ENCODE measurements at regions not wholly inside any gene's neighbourhood (a gene's known extent, or its start where the extent isn't known, plus 50 kb on each side); places are given as distances from the start of the nearest gene placed in this dataset.

- no peak for TF ChIP-seq CTCF (IDR thresholded peaks at IDR 0.05)
- peak overlapping the region; percentile 54 for H3K4me3 ChIP-seq
- DNase-seq (ENCODE audit: low spot score) = no peak
- H3K27ac ChIP-seq = no peak overlapping the region
These were observed 67.2 kb downstream of the ZBTB18 start for GRCh38 chr1:244118109-244118761.

- H3K4me3 ChIP-seq = no peak overlapping the region
- no peak for TF ChIP-seq CTCF (IDR thresholded peaks at IDR 0.05)
- H3K27ac ChIP-seq = no peak overlapping the region
- DNase-seq (ENCODE audit: low spot score) = no peak
These were observed 77.7 kb downstream of the ZBTB18 start for GRCh38 chr1:244128591-244129383.

GRCh38 chr1:244137276-244137675, 86.2 kb downstream of the ZBTB18 start:
- TF ChIP-seq CTCF (IDR thresholded peaks at IDR 0.05) = no peak
- H3K27ac ChIP-seq = no peak overlapping the region
- H3K4me3 ChIP-seq = no peak overlapping the region
- DNase-seq (ENCODE audit: low spot score) = no peak

- DNase-seq (ENCODE audit: low spot score) = no peak
- no peak for TF ChIP-seq CTCF (IDR thresholded peaks at IDR 0.05)
- no peak overlapping the region for H3K27ac ChIP-seq
- H3K4me3 ChIP-seq = no peak overlapping the region
These were observed 86.6 kb downstream of the ZBTB18 start for GRCh38 chr1:244137725-244138124.

- DNase-seq (ENCODE audit: low spot score) = no peak
- Histone ChIP-seq H3K4me3 (no peak overlapping the region), H3K27ac (no peak overlapping the region)
- TF ChIP-seq CTCF (IDR thresholded peaks at IDR 0.05) = no peak
These were observed 87.3 kb downstream of the ZBTB18 start for GRCh38 chr1:244138399-244138798.

- no peak for DNase-seq (ENCODE audit: low spot score)
- no peak for TF ChIP-seq CTCF (IDR thresholded peaks at IDR 0.05)
- H3K4me3 ChIP-seq = peak overlapping the region; percentile 37
- H3K27ac ChIP-seq = no peak overlapping the region
These were observed 88.6 kb downstream of the ZBTB18 start for GRCh38 chr1:244139655-244140054.

GRCh38 chr1:244140420-244140819, 89.3 kb downstream of the ZBTB18 start:
- Histone ChIP-seq H3K4me3 (no peak overlapping the region), H3K27ac (no peak overlapping the region)
- no peak for DNase-seq (ENCODE audit: low spot score)
- TF ChIP-seq CTCF (IDR thresholded peaks at IDR 0.05) = no peak

Data from coronary artery (tissue), 2 donors.